K562 (cell line): ENCODE measurements at regions not wholly inside any gene's neighbourhood (a gene's known extent, or its start where the extent isn't known, plus 50 kb on each side); places are given as distances from the start of the nearest gene placed in this dataset.

Experiments
- DDX20 ChIP-seq: fragments of 450-650 bp; IDR thresholded peaks from 2 replicates; pipeline ENCODE4 v1.6.1; 2016; ENCODE audit warnings: missing genetic modification characterization, low read depth, mild to moderate bottlenecking, missing compliant biosample characterization, moderate library complexity
- SIX5 ChIP-seq, 2 experiments: IDR thresholded peaks; 2 replicates each; pipeline ENCODE4 v1.6.1; 2011; ENCODE audit warnings: low read length in 2 of 2, borderline replicate concordance in 1 of 2, low read depth in 1 of 2, mild to moderate bottlenecking in 1 of 2, moderate library complexity in 1 of 2; ENCODE audit not compliant: insufficient read depth in 1 of 2
- ZBTB26 ChIP-seq: fragments of 450-650 bp; formaldehyde crosslinking; IDR thresholded peaks from 2 replicates; pipeline ENCODE4 v1.4.0; 2022; ENCODE audit warnings: missing genetic modification characterization

DNA sequence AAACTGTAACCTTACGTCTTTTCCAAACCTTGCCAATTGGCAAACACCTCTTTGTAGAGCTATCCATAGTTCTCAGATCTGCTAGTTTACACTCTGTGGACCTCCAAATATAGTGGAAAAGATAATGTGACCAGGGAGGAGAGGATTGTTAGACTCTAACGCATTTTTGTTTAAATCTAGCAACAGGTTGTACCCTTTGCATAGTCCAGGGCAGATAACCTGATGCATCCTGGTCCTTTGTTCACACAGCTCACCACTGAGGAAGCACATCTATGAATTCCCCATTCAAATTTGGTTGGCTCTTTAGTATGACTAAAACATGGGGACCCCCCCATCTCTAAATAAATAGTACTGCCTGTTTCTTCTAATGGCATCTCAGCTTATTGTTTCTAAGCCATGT is 55.9 kb downstream of the PAGE2 start:
- TF ChIP-seq SIX5 (IDR thresholded peaks at IDR 0.05; ENCODE audit: borderline replicate concordance in 1 of 2, insufficient read depth in 1 of 2, low read depth in 1 of 2, low read length in 2 of 2) (no peak), ZBTB26 (CRISPR knock-in tag) (no peak), DDX20 (tag) (no peak)
